Smooth muscle cell (in vitro differentiated cells): ENCODE measurements at regions not wholly inside any gene's neighbourhood (a gene's known extent, or its start where the extent isn't known, plus 50 kb on each side); places are given as distances from the start of the nearest gene placed in this dataset.

Experiments used
- DNase-seq: peaks from one replicate; lab custom pipeline; 2025; ENCODE audit not compliant: unreplicated experiment; lab: John Stamatoyannopoulos, UW
- H2AFZ ChIP-seq: fragments of 200-600 bp; sonication (generic); 2 replicates; pipeline ENCODE4 v1.6.0; 2016; ENCODE audit warnings: antibody characterized with exemption, low read depth, mild to moderate bottlenecking
- H3F3A ChIP-seq: fragments of 200-600 bp; sonication (generic); 2 replicates; pipeline ENCODE4 v1.6.0; 2017; ENCODE audit warnings: antibody characterized with exemption, low read depth
- H3K27ac ChIP-seq: fragments of 200-600 bp; sonication (generic); 2 replicates; pipeline ENCODE4 v1.5.1; 2016; ENCODE audit warnings: low read depth, mild to moderate bottlenecking
- H3K27me3 ChIP-seq: fragments of 200-600 bp; sonication (generic); 2 replicates; pipeline ENCODE4 v1.6.1; 2016; ENCODE audit warnings: low read depth, mild to moderate bottlenecking
- H3K36me3 ChIP-seq: fragments of 200-600 bp; sonication (generic); 2 replicates; pipeline ENCODE4 v1.5.1; 2016; ENCODE audit warnings: low read depth
- H3K4me1 ChIP-seq: fragments of 200-600 bp; sonication (generic); 2 replicates; pipeline ENCODE4 v1.5.1; 2016; ENCODE audit warnings: low read depth
- H3K4me2 ChIP-seq: fragments of 200-600 bp; sonication (generic); 2 replicates; pipeline ENCODE4 v1.6.0; 2016; ENCODE audit warnings: mild to moderate bottlenecking
- H3K4me3 ChIP-seq: fragments of 200-600 bp; sonication (generic); 2 replicates; pipeline ENCODE4 v1.5.1; 2016; ENCODE audit warnings: mild to moderate bottlenecking
- H3K79me2 ChIP-seq: fragments of 200-600 bp; sonication (generic); 2 replicates; pipeline ENCODE4 v1.6.0; 2016; ENCODE audit warnings: low read depth, mild to moderate bottlenecking
- H3K9ac ChIP-seq: fragments of 200-600 bp; sonication (generic); 2 replicates; pipeline ENCODE4 v1.6.0; 2016; ENCODE audit warnings: low read depth
- H3K9me3 ChIP-seq: fragments of 200-600 bp; sonication (generic); replicated peaks from 2 replicates; pipeline ENCODE4 v1.5.1; 2016; ENCODE audit warnings: low read depth
- H4K20me1 ChIP-seq: fragments of 200-600 bp; sonication (generic); 2 replicates; pipeline ENCODE4 v1.6.0; 2016; ENCODE audit warnings: low read depth
- CTCF ChIP-seq: fragments of 200-600 bp; sonication (generic); IDR thresholded peaks from 2 replicates; pipeline ENCODE4 v1.5.1; 2017; ENCODE audit warnings: borderline replicate concordance, mild to moderate bottlenecking, antibody characterized with exemption; ENCODE audit not compliant: insufficient read depth, poor library complexity, severe bottlenecking
- WGBS: methylation state at CpG from one replicate; pipeline ENCODE4 v1.1.7; 2016; ENCODE audit warnings: low lambda C conversion rate; 5-methylcytosine and 5-hydroxymethylcytosine counted together

GRCh38 chr6:128616342-128616741, 95.9 kb upstream of the PTPRK start:
- no peaks in the 10 kb centered on the region for H3K79me2 ChIP-seq

DNA sequence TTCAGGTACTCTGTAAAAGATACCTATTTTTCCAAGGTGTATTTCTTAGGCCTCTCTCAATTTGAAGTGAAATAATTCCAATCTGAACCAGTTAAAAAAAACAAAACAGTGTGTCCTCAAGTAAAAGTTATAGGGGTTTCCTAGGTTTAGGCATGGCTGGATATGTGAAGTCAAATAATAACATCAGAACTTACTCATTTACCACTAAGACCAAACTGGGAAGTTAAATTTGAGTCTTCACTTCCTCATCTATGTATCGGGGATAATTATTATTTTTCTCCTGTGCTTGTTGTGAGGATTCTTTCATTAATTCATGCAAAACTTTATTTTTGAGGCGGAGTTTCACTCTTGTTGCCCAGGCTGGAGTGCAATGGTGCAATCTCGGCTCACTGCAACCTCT, 86.2 kb upstream of the PTPRK start:
- no peak overlapping the region for H3K9ac ChIP-seq
- no peaks in the 10 kb centered on the region for H4K20me1 ChIP-seq
- no peak overlapping the region for H3K27ac ChIP-seq
- no peaks in the 10 kb centered on the region for H3K9me3 ChIP-seq
- 93% methylated on average over 3 of the region's 3 CpGs for WGBS
- no peak overlapping the region for H3K4me2 ChIP-seq
- no peak for TF ChIP-seq CTCF
- no peak overlapping the region for H2AFZ ChIP-seq
- no peak overlapping the region for H3K4me3 ChIP-seq
- no peak for DNase-seq
- H3K4me1 ChIP-seq = no peaks in the 10 kb centered on the region
- H3K27me3 ChIP-seq = no peaks in the 10 kb centered on the region
- no peaks in the 10 kb centered on the region for H3K36me3 ChIP-seq
- no peaks in the 10 kb centered on the region for H3K79me2 ChIP-seq
- no peaks in the 10 kb centered on the region for H3F3A ChIP-seq

More at GRCh38 chr6:128616342-128616741, 95.9 kb upstream of the PTPRK start:
- Histone ChIP-seq H4K20me1 (no peaks in the 10 kb centered on the region), H3K36me3 (no peaks in the 10 kb centered on the region), H2AFZ (no peak overlapping the region), H3K27me3 (no peaks in the 10 kb centered on the region), H3K9me3 (no peaks in the 10 kb centered on the region), H3K4me3 (no peak overlapping the region), H3K9ac (no peak overlapping the region), H3K4me1 (no peaks in the 10 kb centered on the region), H3F3A (no peaks in the 10 kb centered on the region), H3K27ac (no peak overlapping the region), H3K4me2 (no peak overlapping the region)
- no peak for TF ChIP-seq CTCF
- no peak for DNase-seq

- no peak overlapping the region for H3K9ac ChIP-seq
- H3K4me1 ChIP-seq = no peaks in the 10 kb centered on the region
- no peaks in the 10 kb centered on the region for H3K79me2 ChIP-seq
- no peaks in the 10 kb centered on the region for H3K36me3 ChIP-seq
- H3K27ac ChIP-seq = peak overlapping the region; percentile 44
- H3K4me3 ChIP-seq = no peak overlapping the region
- H2AFZ ChIP-seq = peak overlapping the region; percentile 17
- no peak for TF ChIP-seq CTCF
- no peaks in the 10 kb centered on the region for H3K27me3 ChIP-seq
- DNase-seq = no peak
- no peaks in the 10 kb centered on the region for H4K20me1 ChIP-seq
- no peaks in the 10 kb centered on the region for H3K9me3 ChIP-seq
- H3K4me2 ChIP-seq = peak overlapping the region; percentile 33
- H3F3A ChIP-seq = no peaks in the 10 kb centered on the region
- 56% methylated on average over 2 of the region's 2 CpGs for WGBS
Measured at GRCh38 chr6:128605961-128606360, 85.6 kb upstream of the PTPRK start.

DNA sequence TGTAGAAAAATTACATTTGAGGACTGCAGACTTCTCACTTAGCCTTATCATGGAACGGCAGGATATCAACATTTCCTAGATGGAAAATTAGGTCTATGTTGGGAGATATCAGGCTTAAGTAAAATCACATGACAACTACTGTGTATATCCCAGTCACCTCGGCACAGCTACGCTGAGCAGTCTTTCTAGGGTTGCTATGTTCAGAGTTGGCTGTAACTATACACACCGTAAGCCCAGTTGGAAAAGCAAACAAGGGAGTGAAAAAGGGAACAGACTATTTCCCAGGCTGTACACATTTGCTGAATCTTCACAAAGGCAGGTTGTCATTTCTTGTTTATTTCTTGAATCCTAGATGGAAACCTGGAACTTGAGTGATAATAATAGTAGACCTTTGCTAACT, 80.7 kb upstream of the PTPRK start:
- 20% methylated on average over 4 of the region's 4 CpGs for WGBS
- no peak for TF ChIP-seq CTCF
- Histone ChIP-seq H3K36me3 (no peaks in the 10 kb centered on the region), H3K9ac (peak overlapping the region; percentile 63), H2AFZ (peak overlapping the region; percentile 25), H3K27me3 (no peaks in the 10 kb centered on the region), H3K4me2 (peak overlapping the region; percentile 80), H3K4me3 (no peak overlapping the region), H4K20me1 (no peaks in the 10 kb centered on the region), H3K9me3 (no peaks in the 10 kb centered on the region), H3K27ac (peak overlapping the region; percentile 94), H3F3A (peaks cover 10% of the 10 kb centered on the region), H3K79me2 (no peaks in the 10 kb centered on the region), H3K4me1 (peaks cover 7% of the 10 kb centered on the region)
- DNase-seq = no peak
